Left ventricle myocardium inferior (tissue), 1 donor: ENCODE measurements at regions not wholly inside any gene's neighbourhood (a gene's known extent, or its start where the extent isn't known, plus 50 kb on each side); places are given as distances from the start of the nearest gene placed in this dataset.

Experiments used
- DNase-seq: peaks from one replicate; pipeline ENCODE4 v3.0.0-alpha.2; 2020
- H3K27ac ChIP-seq: fragments of 200-600 bp; replicated peaks from 2 replicates; pipeline ENCODE4 v1.8.0; 2021
- H3K27me3 ChIP-seq: fragments of 200-600 bp; 2 replicates; pipeline ENCODE4 v1.8.0; 2021; ENCODE audit warnings: low read depth
- H3K36me3 ChIP-seq: fragments of 200-600 bp; 2 replicates; pipeline ENCODE4 v1.8.0; 2021
- H3K4me1 ChIP-seq: fragments of 200-600 bp; 2 replicates; pipeline ENCODE4 v1.8.0; 2021
- H3K4me3 ChIP-seq: fragments of 200-600 bp; 2 replicates; pipeline ENCODE4 v1.8.0; 2021; ENCODE audit warnings: mild to moderate bottlenecking, moderate library complexity
- H3K9me3 ChIP-seq: fragments of 200-600 bp; replicated peaks from 2 replicates; pipeline ENCODE4 v1.8.0; 2021
- intact Hi-C: fragments of 100-400 bp; cut with micrococcal nuclease; formaldehyde crosslinking; loops from one replicate; pipeline ENCODE4 v1.11.0; 2022
- TF ChIP-seq, protein P1 (sequence below): fragments of 200-600 bp; IDR thresholded peaks from 2 replicates; pipeline ENCODE4 v1.8.0; 2021; ENCODE audit warnings: antibody characterized with exemption, mild to moderate bottlenecking, borderline replicate concordance
- donor health status: DM: no; HTN: yes; CAD: no; lungs with severe emphysema.

DNA sequence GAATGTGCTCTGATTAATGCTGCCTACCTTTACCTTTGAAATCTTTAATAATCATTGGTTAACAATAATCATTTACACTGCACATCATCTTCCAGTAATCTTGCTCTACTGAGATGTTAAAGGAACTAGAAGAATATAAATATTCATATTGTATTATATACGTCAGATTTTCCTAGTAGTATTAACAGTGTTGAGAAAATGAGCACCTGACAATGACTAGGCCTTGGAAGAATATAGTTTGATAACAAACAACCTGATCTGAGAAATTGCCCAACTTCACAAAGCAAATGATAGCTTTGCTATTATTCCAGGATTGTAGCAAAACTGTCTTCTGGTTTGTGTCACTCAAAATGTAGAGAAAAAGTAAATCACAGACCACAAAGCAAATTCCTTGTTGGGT lies 467.1 kb downstream of the NOVA1 start:
- intact Hi-C loops = no loop called here
- DNase-seq = no peak
- H3K36me3 ChIP-seq = no peaks in the 10 kb centered on the region
- no peaks in the 10 kb centered on the region for H3K9me3 ChIP-seq
- no peak overlapping the region for H3K27ac ChIP-seq
- no peak overlapping the region for H3K4me3 ChIP-seq
- TF ChIP-seq, protein P1, sequence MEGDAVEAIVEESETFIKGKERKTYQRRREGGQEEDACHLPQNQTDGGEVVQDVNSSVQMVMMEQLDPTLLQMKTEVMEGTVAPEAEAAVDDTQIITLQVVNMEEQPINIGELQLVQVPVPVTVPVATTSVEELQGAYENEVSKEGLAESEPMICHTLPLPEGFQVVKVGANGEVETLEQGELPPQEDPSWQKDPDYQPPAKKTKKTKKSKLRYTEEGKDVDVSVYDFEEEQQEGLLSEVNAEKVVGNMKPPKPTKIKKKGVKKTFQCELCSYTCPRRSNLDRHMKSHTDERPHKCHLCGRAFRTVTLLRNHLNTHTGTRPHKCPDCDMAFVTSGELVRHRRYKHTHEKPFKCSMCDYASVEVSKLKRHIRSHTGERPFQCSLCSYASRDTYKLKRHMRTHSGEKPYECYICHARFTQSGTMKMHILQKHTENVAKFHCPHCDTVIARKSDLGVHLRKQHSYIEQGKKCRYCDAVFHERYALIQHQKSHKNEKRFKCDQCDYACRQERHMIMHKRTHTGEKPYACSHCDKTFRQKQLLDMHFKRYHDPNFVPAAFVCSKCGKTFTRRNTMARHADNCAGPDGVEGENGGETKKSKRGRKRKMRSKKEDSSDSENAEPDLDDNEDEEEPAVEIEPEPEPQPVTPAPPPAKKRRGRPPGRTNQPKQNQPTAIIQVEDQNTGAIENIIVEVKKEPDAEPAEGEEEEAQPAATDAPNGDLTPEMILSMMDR = no peak
- H3K4me1 ChIP-seq = no peaks in the 10 kb centered on the region
- no peaks in the 10 kb centered on the region for H3K27me3 ChIP-seq

DNA sequence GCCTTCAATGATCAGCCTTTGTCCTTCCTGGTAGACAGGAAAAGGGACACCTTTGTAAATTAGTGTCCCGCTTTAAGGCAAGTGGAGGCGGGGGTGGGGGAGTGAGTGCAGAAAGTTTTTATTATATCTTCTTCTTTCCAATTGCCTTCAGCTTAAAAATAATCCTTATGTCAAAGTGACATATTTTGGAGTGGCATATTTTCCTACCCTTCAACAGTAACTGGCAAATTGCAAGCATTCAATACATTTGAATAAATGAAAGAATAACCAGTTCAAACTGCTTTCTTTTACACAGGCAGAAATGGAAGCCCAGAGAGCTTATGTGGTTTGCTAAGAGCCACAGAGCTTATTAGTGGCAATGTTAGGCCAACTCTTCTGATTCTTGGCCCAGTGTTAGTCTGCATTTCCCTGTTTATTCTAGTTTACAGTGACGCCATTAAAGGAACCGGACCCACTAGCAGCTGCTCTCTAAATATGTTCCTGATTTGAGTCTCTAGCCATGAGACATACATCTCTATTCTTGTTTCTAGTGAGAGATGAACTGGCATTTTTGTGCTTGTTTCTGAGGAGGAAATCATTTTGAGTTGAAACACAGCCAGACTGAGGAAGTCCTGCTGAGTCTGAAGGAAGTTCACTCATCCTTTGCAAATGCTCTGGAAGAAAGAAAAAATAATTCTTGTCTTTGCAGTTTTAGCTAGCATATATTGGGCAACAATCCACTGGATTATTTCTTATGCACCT lies 468.7 kb downstream of the NOVA1 start:
- H3K9me3 ChIP-seq = no peaks in the 10 kb centered on the region
- TF ChIP-seq, protein P1 = no peak
- H3K36me3 ChIP-seq = no peaks in the 10 kb centered on the region
- H3K4me1 ChIP-seq = no peaks in the 10 kb centered on the region
- H3K27ac ChIP-seq = no peak overlapping the region
- H3K4me3 ChIP-seq = no peak overlapping the region
- DNase-seq = no peak
- no peaks in the 10 kb centered on the region for H3K27me3 ChIP-seq
- intact Hi-C loops = no loop called here

DNA sequence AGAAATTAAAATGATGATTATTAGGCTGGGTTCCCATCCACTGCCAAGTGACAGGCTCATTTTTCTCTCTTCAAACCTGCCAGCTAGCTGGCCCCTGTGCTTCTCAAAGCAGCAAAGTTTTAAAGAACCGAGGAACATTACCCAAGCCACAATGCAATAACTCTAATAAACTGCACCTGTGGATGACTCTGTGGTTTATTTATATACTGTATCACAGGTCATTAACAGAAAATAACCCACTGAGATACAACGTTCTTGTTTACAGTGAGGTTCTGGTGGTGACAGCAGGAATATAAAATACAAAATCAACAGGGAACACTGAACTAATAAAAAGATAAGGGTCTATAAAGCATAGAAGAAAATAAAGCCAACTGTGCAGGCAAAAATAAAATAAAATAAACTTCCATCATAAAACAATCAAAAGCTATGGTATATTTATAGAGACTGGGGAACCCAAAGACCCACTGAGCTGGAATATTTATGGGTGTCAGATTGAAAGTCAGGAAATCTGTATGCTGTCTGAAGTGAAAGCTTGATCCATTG lies 472.9 kb downstream of the NOVA1 start:
- Histone ChIP-seq H3K27me3 (no peaks in the 10 kb centered on the region), H3K36me3 (no peaks in the 10 kb centered on the region), H3K9me3 (no peaks in the 10 kb centered on the region), H3K27ac (no peak overlapping the region), H3K4me3 (no peak overlapping the region), H3K4me1 (no peaks in the 10 kb centered on the region)
- intact Hi-C loops = no loop called here
- DNase-seq = no peak
- TF ChIP-seq, protein P1 = no peak

DNA sequence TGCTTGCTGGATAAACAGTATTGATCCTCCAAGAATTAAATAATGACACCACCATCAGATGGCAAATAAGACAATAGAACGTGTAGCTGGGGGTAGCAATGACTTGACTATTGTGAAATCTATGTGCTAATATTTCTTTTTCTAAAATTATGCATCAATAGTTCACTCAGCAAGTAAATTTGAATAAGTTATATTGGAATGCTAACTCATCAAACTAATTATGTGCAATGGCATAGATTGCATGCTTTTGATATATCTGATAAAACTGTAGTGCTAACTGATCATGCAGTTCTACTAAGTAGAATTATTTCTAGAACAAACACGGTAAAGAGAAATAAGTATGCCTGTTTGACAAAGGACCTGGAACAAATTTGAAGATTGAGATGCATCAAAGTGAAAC lies 474.4 kb downstream of the NOVA1 start:
- Histone ChIP-seq H3K27me3 (no peaks in the 10 kb centered on the region), H3K4me1 (no peaks in the 10 kb centered on the region), H3K4me3 (no peak overlapping the region), H3K9me3 (no peaks in the 10 kb centered on the region), H3K27ac (no peak overlapping the region), H3K36me3 (no peaks in the 10 kb centered on the region)
- TF ChIP-seq, protein P1 = no peak
- intact Hi-C loops = no loop called here
- DNase-seq = no peak

DNA sequence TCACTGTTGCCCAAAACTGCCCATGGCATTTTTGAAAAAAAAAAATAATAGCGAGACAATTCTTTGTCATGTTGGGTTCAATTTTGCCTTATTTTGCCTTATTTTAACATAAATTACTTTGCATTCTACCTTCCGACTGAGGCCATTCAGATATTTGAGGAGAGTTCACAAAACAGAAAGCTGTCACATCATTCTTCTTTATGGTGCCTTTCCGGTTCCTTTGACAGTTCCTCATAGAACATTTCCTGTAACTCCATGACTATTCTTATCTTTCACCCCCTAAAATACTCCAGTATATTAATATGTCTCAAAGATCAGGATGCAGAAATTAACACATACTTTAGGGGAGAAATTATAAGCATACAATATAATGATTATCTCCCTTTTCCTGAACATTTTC lies 476.7 kb downstream of the NOVA1 start:
- Histone ChIP-seq H3K4me1 (no peaks in the 10 kb centered on the region), H3K9me3 (no peaks in the 10 kb centered on the region), H3K27ac (no peak overlapping the region), H3K27me3 (no peaks in the 10 kb centered on the region), H3K4me3 (no peak overlapping the region), H3K36me3 (no peaks in the 10 kb centered on the region)
- DNase-seq = no peak
- intact Hi-C loops = no loop called here
- TF ChIP-seq, protein P1 = no peak
